SU-DHL-6 (cell line): ENCODE measurements at regions not wholly inside any gene's neighbourhood (a gene's known extent, or its start where the extent isn't known, plus 50 kb on each side); places are given as distances from the start of the nearest gene placed in this dataset.

Source experiments
- H2AFZ ChIP-seq: fragments of 200-600 bp; sonication (generic); 2 replicates; pipeline ENCODE4 v1.6.1; 2014; ENCODE audit warnings: low read depth, mild to moderate bottlenecking, moderate library complexity, mixed read lengths, antibody characterized with exemption, low read length; ENCODE audit not compliant: severe bottlenecking
- H3F3A ChIP-seq: fragments of 200-600 bp; shearing (Covaris generic); 2 replicates; pipeline ENCODE4 v1.6.0; 2016; ENCODE audit warnings: antibody characterized with exemption, mild to moderate bottlenecking; ENCODE audit not compliant: insufficient read depth
- H3K27ac ChIP-seq: fragments of 200-600 bp; sonication (generic); 2 replicates; pipeline ENCODE4 v1.5.1; 2016; ENCODE audit warnings: low read depth, mild to moderate bottlenecking, low read length, moderate library complexity, mixed read lengths
- H3K27me3 ChIP-seq: fragments of 200-600 bp; sonication (generic), shearing (Covaris generic); 2 replicates; pipeline ENCODE4 v1.6.0; 2014; ENCODE audit warnings: mild to moderate bottlenecking, low read length
- H3K36me3 ChIP-seq: fragments of 200-600 bp; sonication (generic); 2 replicates; pipeline ENCODE4 v1.6.1; 2014; ENCODE audit warnings: mild to moderate bottlenecking, low read length, mixed read lengths
- H3K4me2 ChIP-seq: fragments of 300-600, 200-600 bp; shearing (Covaris generic), sonication (generic); 2 replicates; pipeline ENCODE4 v1.6.0; 2014; ENCODE audit warnings: low read length, low read depth, mild to moderate bottlenecking; ENCODE audit not compliant: poor library complexity, severe bottlenecking
- H3K4me3 ChIP-seq: fragments of 200-600 bp; sonication (generic); 2 replicates; pipeline ENCODE4 v1.5.1; 2014; ENCODE audit warnings: antibody characterized with exemption, low read length, mild to moderate bottlenecking, mixed read lengths; ENCODE audit not compliant: insufficient read depth, poor library complexity, severe bottlenecking
- H3K79me2 ChIP-seq: fragments of 200-600 bp; sonication (generic); 2 replicates; pipeline ENCODE4 v1.6.1; 2014; ENCODE audit warnings: mild to moderate bottlenecking, low read length, moderate library complexity; ENCODE audit not compliant: insufficient read depth
- H3K9ac ChIP-seq: fragments of 200-600 bp; sonication (generic); 2 replicates; pipeline ENCODE4 v1.7.0; 2014; ENCODE audit warnings: mild to moderate bottlenecking, low read length
- H3K9me2 ChIP-seq: fragments of 200-600 bp; sonication (generic); replicated peaks from 2 replicates; pipeline ENCODE4 v1.6.1; 2014; ENCODE audit warnings: low read length; ENCODE audit not compliant: insufficient read depth
- H3K9me3 ChIP-seq: fragments of 200-600 bp; sonication (generic); 2 replicates; pipeline ENCODE4 v1.6.1; 2014; ENCODE audit warnings: low read length, mixed read lengths; ENCODE audit not compliant: insufficient read depth
- H4K20me1 ChIP-seq: fragments of 200-600 bp; sonication (generic); 2 replicates; pipeline ENCODE4 v1.6.1; 2014; ENCODE audit warnings: low read depth, mild to moderate bottlenecking, antibody characterized with exemption, low read length, moderate library complexity, mixed read lengths
- EZH2phosphoT487 ChIP-seq: fragments of 200-600 bp; sonication (generic), shearing (Covaris generic); conservative IDR thresholded peaks from 2 replicates; pipeline ENCODE4 v1.6.1; 2018; ENCODE audit warnings: mild to moderate bottlenecking, antibody characterized with exemption, low read length, moderate library complexity, mixed read lengths
- TF ChIP-seq, protein P1 (sequence below): fragments of 200-600 bp; sonication (generic); IDR thresholded peaks from one replicate; pipeline ENCODE4 v1.5.1; 2017; ENCODE audit warnings: antibody characterized with exemption, mild to moderate bottlenecking, low read length, moderate library complexity; ENCODE audit not compliant: insufficient read depth, poor library complexity, severe bottlenecking

DNA sequence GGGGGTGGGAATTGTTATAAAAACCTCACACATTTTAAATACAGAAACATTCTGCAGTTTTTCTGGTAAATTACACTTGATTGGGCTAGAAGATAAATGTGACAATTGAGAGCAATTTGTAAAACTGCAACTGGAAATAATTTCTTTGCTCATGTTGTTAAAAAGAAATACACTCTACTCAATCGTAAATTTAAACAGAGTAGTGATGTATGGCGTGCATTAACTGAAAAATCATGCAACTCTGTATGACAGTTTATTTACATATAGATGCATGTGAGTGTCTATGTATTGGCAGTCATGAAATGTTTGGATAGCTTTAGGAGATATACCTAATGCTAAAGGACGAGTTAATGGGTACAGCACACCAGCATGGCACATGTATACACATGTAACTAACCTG, 554.9 kb downstream of the PRELID2 start:
- no peaks in the 10 kb centered on the region for H3K79me2 ChIP-seq
- H3K27ac ChIP-seq: no peak overlapping the region
- no peaks in the 10 kb centered on the region for H3F3A ChIP-seq
- no peaks in the 10 kb centered on the region for H3K9me2 ChIP-seq
- H3K4me3 ChIP-seq: no peak overlapping the region
- no peak overlapping the region for H3K9ac ChIP-seq
- no peaks in the 10 kb centered on the region for H3K36me3 ChIP-seq
- no peaks in the 10 kb centered on the region for H4K20me1 ChIP-seq
- no peaks in the 10 kb centered on the region for H3K9me3 ChIP-seq
- TF ChIP-seq, protein P1, sequence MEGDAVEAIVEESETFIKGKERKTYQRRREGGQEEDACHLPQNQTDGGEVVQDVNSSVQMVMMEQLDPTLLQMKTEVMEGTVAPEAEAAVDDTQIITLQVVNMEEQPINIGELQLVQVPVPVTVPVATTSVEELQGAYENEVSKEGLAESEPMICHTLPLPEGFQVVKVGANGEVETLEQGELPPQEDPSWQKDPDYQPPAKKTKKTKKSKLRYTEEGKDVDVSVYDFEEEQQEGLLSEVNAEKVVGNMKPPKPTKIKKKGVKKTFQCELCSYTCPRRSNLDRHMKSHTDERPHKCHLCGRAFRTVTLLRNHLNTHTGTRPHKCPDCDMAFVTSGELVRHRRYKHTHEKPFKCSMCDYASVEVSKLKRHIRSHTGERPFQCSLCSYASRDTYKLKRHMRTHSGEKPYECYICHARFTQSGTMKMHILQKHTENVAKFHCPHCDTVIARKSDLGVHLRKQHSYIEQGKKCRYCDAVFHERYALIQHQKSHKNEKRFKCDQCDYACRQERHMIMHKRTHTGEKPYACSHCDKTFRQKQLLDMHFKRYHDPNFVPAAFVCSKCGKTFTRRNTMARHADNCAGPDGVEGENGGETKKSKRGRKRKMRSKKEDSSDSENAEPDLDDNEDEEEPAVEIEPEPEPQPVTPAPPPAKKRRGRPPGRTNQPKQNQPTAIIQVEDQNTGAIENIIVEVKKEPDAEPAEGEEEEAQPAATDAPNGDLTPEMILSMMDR: no peak
- no peak for TF ChIP-seq EZH2phosphoT487
- H3K27me3 ChIP-seq: no peaks in the 10 kb centered on the region
- H2AFZ ChIP-seq: no peak overlapping the region
- H3K4me2 ChIP-seq: no peak overlapping the region

DNA sequence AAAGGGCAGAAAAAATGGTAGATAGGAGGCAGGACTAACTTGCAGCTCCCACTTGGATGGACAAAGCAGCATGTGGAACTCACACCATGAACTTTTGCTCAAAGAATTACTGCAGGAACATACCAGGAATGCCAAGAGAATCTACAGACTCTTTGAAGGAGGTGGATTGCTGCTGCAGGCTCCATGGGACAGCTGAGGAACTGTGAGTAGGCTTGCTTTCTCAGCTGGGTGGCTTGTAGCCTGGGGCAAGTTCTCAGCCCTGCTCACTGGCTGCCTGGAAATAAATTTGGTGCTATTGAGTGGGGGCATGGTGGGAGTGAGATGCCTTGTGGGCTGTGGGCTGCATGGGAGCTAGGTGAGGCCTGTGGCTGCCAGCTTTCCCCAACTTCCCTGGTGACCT, 574.5 kb downstream of the PRELID2 start:
- H2AFZ ChIP-seq: no peak overlapping the region
- no peak overlapping the region for H3K4me2 ChIP-seq
- no peaks in the 10 kb centered on the region for H4K20me1 ChIP-seq
- H3K36me3 ChIP-seq: no peaks in the 10 kb centered on the region
- no peak overlapping the region for H3K4me3 ChIP-seq
- H3F3A ChIP-seq: no peaks in the 10 kb centered on the region
- no peak overlapping the region for H3K27ac ChIP-seq
- TF ChIP-seq EZH2phosphoT487: no peak
- TF ChIP-seq, protein P1: no peak
- no peaks in the 10 kb centered on the region for H3K9me3 ChIP-seq
- H3K27me3 ChIP-seq: no peaks in the 10 kb centered on the region
- H3K79me2 ChIP-seq: no peaks in the 10 kb centered on the region
- no peak overlapping the region for H3K9ac ChIP-seq
- H3K9me2 ChIP-seq: no peaks in the 10 kb centered on the region

DNA sequence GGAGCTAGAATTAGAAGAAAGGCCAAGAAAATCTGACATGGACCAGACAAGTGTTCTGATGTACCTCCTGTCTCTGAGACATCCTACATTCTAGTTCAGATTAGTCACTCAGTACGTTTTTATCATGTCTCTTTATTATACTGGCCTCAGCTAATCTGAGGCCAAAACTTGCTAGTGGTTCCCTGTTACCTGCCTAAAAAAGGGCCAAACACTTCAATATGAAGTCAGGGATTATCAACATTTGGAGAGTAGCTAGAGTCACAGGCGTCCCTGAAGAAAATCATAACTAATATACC, 587.4 kb downstream of the PRELID2 start:
- Histone ChIP-seq H3K36me3 (no peaks in the 10 kb centered on the region), H2AFZ (no peak overlapping the region), H3K79me2 (no peaks in the 10 kb centered on the region), H3K9ac (no peak overlapping the region), H3F3A (no peaks in the 10 kb centered on the region), H4K20me1 (no peaks in the 10 kb centered on the region), H3K4me3 (no peak overlapping the region), H3K27ac (no peak overlapping the region), H3K4me2 (no peak overlapping the region), H3K9me2 (no peaks in the 10 kb centered on the region), H3K27me3 (no peaks in the 10 kb centered on the region), H3K9me3 (no peaks in the 10 kb centered on the region)
- TF ChIP-seq, protein P1: no peak
- TF ChIP-seq EZH2phosphoT487: no peak
